HEK293 (cell line): ENCODE measurements at regions not wholly inside any gene's neighbourhood (a gene's known extent, or its start where the extent isn't known, plus 50 kb on each side); places are given as distances from the start of the nearest gene placed in this dataset.

Source experiments
- CTCF ChIA-PET: fragments of 350-600 bp; formaldehyde crosslinking; extraction: SDS; loops from one replicate; lab custom pipeline; 2021; ENCODE audit warnings: antibody characterized with exemption; lab: Yijun Ruan, JAX
- POLR2A ChIA-PET: fragments of 300-600 bp; formaldehyde crosslinking; extraction: SDS; loops from one replicate; lab custom pipeline; 2020; ENCODE audit warnings: antibody characterized with exemption, inconsistent platforms; lab: Yijun Ruan, JAX
- H3K27ac ChIP-seq: fragments of 200-500 bp; sonication (Bioruptor generic); 2 replicates; pipeline ENCODE4 v1.5.1; 2014; ENCODE audit warnings: low read depth, low read length, control low read depth, inconsistent platforms; ENCODE audit errors: extremely low read depth
- H3K36me3 ChIP-seq, 2 experiments: fragments of 200-500 bp in 1 of 2; sonication (Bioruptor generic) in 1 of 2; 1 replicate in 1 of 2; 2 replicates in 1 of 2; pipeline ENCODE4 v1.5.1; 2014 to 2017; ENCODE audit warnings: inconsistent platforms in 2 of 2, low read length in 2 of 2; ENCODE audit not compliant: control insufficient read depth in 2 of 2, insufficient read depth in 1 of 2
- H3K4me1 ChIP-seq: fragments of 200-500 bp; sonication (Bioruptor generic); 2 replicates; pipeline ENCODE4 v1.5.1; 2014; ENCODE audit warnings: mild to moderate bottlenecking, low read length, inconsistent platforms; ENCODE audit not compliant: control insufficient read depth, insufficient read depth
- H3K4me3 ChIP-seq: 2 replicates; pipeline ENCODE4 v1.5.1; 2011; ENCODE audit warnings: low read depth, mild to moderate bottlenecking, control low read depth, low read length, moderate library complexity
- H3K9me3 ChIP-seq: fragments of 200-500 bp; sonication (Bioruptor generic); 2 replicates; pipeline ENCODE4 v1.5.1; 2014; ENCODE audit warnings: low read depth, low read length, inconsistent platforms; ENCODE audit not compliant: control insufficient read depth, insufficient read depth
- SCRT1 ChIP-seq: fragments of 450-650 bp; formaldehyde crosslinking; IDR thresholded peaks from 2 replicates; pipeline ENCODE4 v1.5.1; 2016; ENCODE audit warnings: missing biosample characterization, missing genetic modification characterization, borderline replicate concordance
- TCF7L2 ChIP-seq: IDR thresholded peaks from 2 replicates; pipeline ENCODE4 v1.6.1; 2011; ENCODE audit warnings: low read depth, mild to moderate bottlenecking, inconsistent platforms, low read length, moderate library complexity, borderline replicate concordance
- TRIM28 ChIP-seq: IDR thresholded peaks from 2 replicates; pipeline ENCODE4 v1.6.1; 2011; ENCODE audit warnings: low read length, control low read depth, borderline replicate concordance
- ZBTB7A ChIP-seq: fragments of 450-650 bp; formaldehyde crosslinking; IDR thresholded peaks from 2 replicates; pipeline ENCODE4 v1.5.1; 2016; ENCODE audit warnings: low read depth, missing biosample characterization, missing genetic modification characterization
- ZFHX2 ChIP-seq: fragments of 450-650 bp; formaldehyde crosslinking; conservative IDR thresholded peaks from 2 replicates; pipeline ENCODE4 v1.5.1; 2016; ENCODE audit warnings: missing biosample characterization, missing genetic modification characterization
- ZFP37 ChIP-seq: fragments of 450-650 bp; formaldehyde crosslinking; IDR thresholded peaks from 2 replicates; pipeline ENCODE4 v1.5.1; 2016; ENCODE audit warnings: missing biosample characterization, missing genetic modification characterization
- ZIC2 ChIP-seq: fragments of 450-650 bp; formaldehyde crosslinking; IDR thresholded peaks from 2 replicates; pipeline ENCODE4 v1.5.1; 2016; ENCODE audit warnings: missing biosample characterization, missing genetic modification characterization
- ZNF10 ChIP-seq: fragments of 450-650 bp; formaldehyde crosslinking; IDR thresholded peaks from 2 replicates; pipeline ENCODE4 v1.5.1; 2017; ENCODE audit warnings: missing biosample characterization, missing genetic modification characterization
- ZNF175 ChIP-seq: fragments of 450-650 bp; formaldehyde crosslinking; IDR thresholded peaks from 2 replicates; pipeline ENCODE4 v1.5.1; 2016; ENCODE audit warnings: missing biosample characterization, missing genetic modification characterization
- ZNF214 ChIP-seq: fragments of 450-650 bp; formaldehyde crosslinking; IDR thresholded peaks from 2 replicates; pipeline ENCODE4 v1.5.1; 2017; ENCODE audit warnings: missing biosample characterization, mild to moderate bottlenecking, missing genetic modification characterization, borderline replicate concordance
- ZNF24 ChIP-seq: fragments of 450-650 bp; formaldehyde crosslinking; IDR thresholded peaks from 2 replicates; pipeline ENCODE4 v1.5.1; 2016; ENCODE audit warnings: missing biosample characterization, missing genetic modification characterization
- ZNF274 ChIP-seq, 2 experiments: fragments of 200-500 bp in 1 of 2; fragments of 450-650 bp in 1 of 2; sonication (Bioruptor generic) in 1 of 2; formaldehyde crosslinking in 1 of 2; IDR thresholded peaks; 2 replicates each; pipeline versions ENCODE4 v1.5.1 to v1.6.1; 2014 to 2016; ENCODE audit warnings: borderline replicate concordance in 1 of 2, inconsistent platforms in 1 of 2, low read length in 1 of 2, missing biosample characterization in 1 of 2, missing genetic modification characterization in 1 of 2
- ZNF341 ChIP-seq: fragments of 450-650 bp; formaldehyde crosslinking; IDR thresholded peaks from 2 replicates; pipeline ENCODE4; 2016; ENCODE audit warnings: low read depth, missing biosample characterization, missing genetic modification characterization
- ZNF366 ChIP-seq: fragments of 450-650 bp; formaldehyde crosslinking; conservative IDR thresholded peaks from 2 replicates; pipeline ENCODE4 v1.5.1; 2016; ENCODE audit warnings: missing biosample characterization, missing genetic modification characterization
- ZNF404 ChIP-seq: fragments of 450-650 bp; formaldehyde crosslinking; IDR thresholded peaks from 2 replicates; pipeline ENCODE4 v1.5.1; 2017; ENCODE audit warnings: missing biosample characterization, missing genetic modification characterization
- ZNF510 ChIP-seq: fragments of 450-650 bp; formaldehyde crosslinking; IDR thresholded peaks from 2 replicates; pipeline ENCODE4 v1.5.1; 2018; ENCODE audit warnings: mild to moderate bottlenecking, missing genetic modification characterization, missing biosample characterization; ENCODE audit not compliant: insufficient replicate concordance
- ZNF514 ChIP-seq: fragments of 450-650 bp; formaldehyde crosslinking; IDR thresholded peaks from 2 replicates; pipeline ENCODE4 v1.5.1; 2016; ENCODE audit warnings: missing biosample characterization, missing genetic modification characterization
- ZNF596 ChIP-seq: fragments of 450-650 bp; IDR thresholded peaks from 2 replicates; pipeline ENCODE4 v1.5.0; 2018; ENCODE audit warnings: missing biosample characterization, mild to moderate bottlenecking, missing genetic modification characterization, moderate library complexity
- ZNF600 ChIP-seq: fragments of 450-650 bp; formaldehyde crosslinking; IDR thresholded peaks from 2 replicates; pipeline ENCODE4 v1.5.1; 2016; ENCODE audit warnings: missing biosample characterization, missing genetic modification characterization
- ZNF621 ChIP-seq: fragments of 450-650 bp; formaldehyde crosslinking; IDR thresholded peaks from 2 replicates; pipeline ENCODE4 v1.5.1; 2017; ENCODE audit warnings: missing biosample characterization, missing genetic modification characterization
- ZNF670 ChIP-seq: fragments of 450-650 bp; formaldehyde crosslinking; IDR thresholded peaks from 2 replicates; pipeline ENCODE4 v1.5.1; 2016; ENCODE audit warnings: missing biosample characterization, missing genetic modification characterization, low read depth
- ZNF76 ChIP-seq: fragments of 450-650 bp; formaldehyde crosslinking; IDR thresholded peaks from 2 replicates; pipeline ENCODE4; 2016; ENCODE audit warnings: low read depth, missing biosample characterization, missing genetic modification characterization, borderline replicate concordance
- TF ChIP-seq, protein P1 (sequence below): fragments of 450-650 bp; formaldehyde crosslinking; IDR thresholded peaks from 2 replicates; pipeline ENCODE4 v1.5.1; 2016; ENCODE audit warnings: missing biosample characterization, missing genetic modification characterization
- TF ChIP-seq, protein P2 (sequence below): fragments of 450-650 bp; formaldehyde crosslinking; IDR thresholded peaks from 2 replicates; pipeline ENCODE4 v1.5.1; 2016; ENCODE audit warnings: missing biosample characterization, missing genetic modification characterization
- TF ChIP-seq, protein P3 (sequence below): fragments of 450-650 bp; formaldehyde crosslinking; IDR thresholded peaks from 2 replicates; pipeline ENCODE4 v1.5.1; 2017; ENCODE audit warnings: missing biosample characterization, mild to moderate bottlenecking, missing genetic modification characterization, moderate library complexity
- TF ChIP-seq, protein P4 (sequence below): fragments of 450-650 bp; IDR thresholded peaks from 2 replicates; pipeline ENCODE4 v1.5.1; 2018; ENCODE audit warnings: missing biosample characterization, missing genetic modification characterization
- TF ChIP-seq, protein P5 (sequence below): fragments of 450-650 bp; formaldehyde crosslinking; IDR thresholded peaks from 2 replicates; pipeline ENCODE4 v1.5.1; 2017; ENCODE audit warnings: missing biosample characterization, missing genetic modification characterization

DNA sequence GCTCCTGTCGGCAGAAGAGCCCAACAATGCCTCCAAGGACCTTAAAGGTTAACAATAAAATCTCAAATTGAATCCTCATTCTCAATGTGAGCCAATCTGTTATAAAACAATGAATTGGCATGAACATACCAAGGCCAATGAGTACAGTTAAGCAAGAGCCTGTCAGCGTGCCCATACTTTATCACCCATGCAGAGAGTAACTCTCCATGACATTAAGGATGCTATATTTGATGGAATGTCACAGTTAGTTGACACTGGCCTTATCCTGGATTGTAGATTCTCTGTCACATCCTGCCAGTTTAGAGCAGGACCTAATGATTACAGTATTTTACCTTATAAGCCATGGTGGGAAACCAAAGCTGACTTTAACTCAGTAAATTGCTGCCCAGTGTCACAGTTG, 335.4 kb upstream of the MDFIC2 start:
- TF ChIP-seq, protein P1, sequence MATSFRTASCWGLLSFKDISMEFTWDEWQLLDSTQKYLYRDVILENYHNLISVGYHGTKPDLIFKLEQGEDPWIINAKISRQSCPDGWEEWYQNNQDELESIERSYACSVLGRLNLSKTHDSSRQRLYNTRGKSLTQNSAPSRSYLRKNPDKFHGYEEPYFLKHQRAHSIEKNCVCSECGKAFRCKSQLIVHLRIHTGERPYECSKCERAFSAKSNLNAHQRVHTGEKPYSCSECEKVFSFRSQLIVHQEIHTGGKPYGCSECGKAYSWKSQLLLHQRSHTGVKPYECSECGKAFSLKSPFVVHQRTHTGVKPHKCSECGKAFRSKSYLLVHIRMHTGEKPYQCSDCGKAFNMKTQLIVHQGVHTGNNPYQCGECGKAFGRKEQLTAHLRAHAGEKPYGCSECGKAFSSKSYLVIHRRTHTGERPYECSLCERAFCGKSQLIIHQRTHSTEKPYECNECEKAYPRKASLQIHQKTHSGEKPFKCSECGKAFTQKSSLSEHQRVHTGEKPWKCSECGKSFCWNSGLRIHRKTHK (tag by site-specific recombination), result no peak
- no peak for TF ChIP-seq ZNF76 (tag by site-specific recombination)
- TF ChIP-seq ZIC2 (tag by site-specific recombination), result no peak
- TF ChIP-seq ZFHX2 (tag by site-specific recombination), result no peak
- no peak for TF ChIP-seq TRIM28
- TF ChIP-seq ZNF10 (tag by site-specific recombination), result no peak
- TF ChIP-seq ZNF341 (tag by site-specific recombination), result no peak
- no peak for TF ChIP-seq ZNF24 (tag by site-specific recombination)
- no peak for TF ChIP-seq ZNF670 (tag by site-specific recombination)
- no peak for TF ChIP-seq TCF7L2
- no peak for TF ChIP-seq ZNF366 (tag by site-specific recombination)
- no peak for TF ChIP-seq ZFP37 (tag by site-specific recombination)
- TF ChIP-seq, protein P2, sequence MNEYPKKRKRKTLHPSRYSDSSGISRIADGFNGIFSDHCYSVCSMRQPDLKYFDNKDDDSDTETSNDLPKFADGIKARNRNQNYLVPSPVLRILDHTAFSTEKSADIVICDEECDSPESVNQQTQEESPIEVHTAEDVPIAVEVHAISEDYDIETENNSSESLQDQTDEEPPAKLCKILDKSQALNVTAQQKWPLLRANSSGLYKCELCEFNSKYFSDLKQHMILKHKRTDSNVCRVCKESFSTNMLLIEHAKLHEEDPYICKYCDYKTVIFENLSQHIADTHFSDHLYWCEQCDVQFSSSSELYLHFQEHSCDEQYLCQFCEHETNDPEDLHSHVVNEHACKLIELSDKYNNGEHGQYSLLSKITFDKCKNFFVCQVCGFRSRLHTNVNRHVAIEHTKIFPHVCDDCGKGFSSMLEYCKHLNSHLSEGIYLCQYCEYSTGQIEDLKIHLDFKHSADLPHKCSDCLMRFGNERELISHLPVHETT, result no peak
- H3K9me3 ChIP-seq, result no peaks in the 10 kb centered on the region
- no peak overlapping the region for H3K4me3 ChIP-seq
- ChIA-PET CTCF (interaction anchor here (1.0 kb wide), 1 partner anchor 51 kb away, joined by 4 read pairs; no protein-coding TSS in a partner anchor), POLR2A (no interaction called here)
- no peaks in the 10 kb centered on the region for H3K36me3 ChIP-seq
- H3K4me1 ChIP-seq, result no peaks in the 10 kb centered on the region
- H3K27ac ChIP-seq, result no peak overlapping the region

DNA sequence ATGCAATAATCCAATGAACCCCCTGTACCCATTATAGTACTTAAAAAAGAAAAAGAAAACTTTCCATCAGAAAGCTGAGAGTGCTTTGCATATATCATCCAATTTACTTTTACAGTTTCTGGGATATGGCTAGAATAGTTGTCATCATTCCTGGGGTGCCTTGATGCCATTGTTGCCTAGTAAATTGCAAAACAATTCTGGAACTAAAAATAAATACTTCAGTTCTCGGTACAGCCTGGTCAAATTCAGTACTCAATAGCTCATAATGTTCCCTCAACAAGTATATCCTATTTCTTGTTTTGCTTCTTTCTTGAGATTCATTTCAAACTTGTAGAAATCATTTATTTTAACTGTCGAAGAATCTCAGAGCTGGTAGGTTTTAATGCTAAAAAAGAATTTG, 334.7 kb upstream of the MDFIC2 start:
- no peak overlapping the region for H3K27ac ChIP-seq
- H3K4me3 ChIP-seq, result no peak overlapping the region
- H3K36me3 ChIP-seq, result no peaks in the 10 kb centered on the region
- ChIA-PET POLR2A (no interaction called here), CTCF (interaction anchor here (0.6 kb wide), 1 partner anchor 100 kb away, joined by 3 read pairs; no protein-coding TSS in a partner anchor)
- H3K9me3 ChIP-seq, result no peaks in the 10 kb centered on the region
- H3K4me1 ChIP-seq, result no peaks in the 10 kb centered on the region
- TF ChIP-seq ZNF214 (tag by site-specific recombination) (no peak), ZNF621 (tag by site-specific recombination) (no peak), ZNF175 (tag by site-specific recombination) (no peak), ZNF600 (tag by site-specific recombination) (no peak), ZNF274 (IDR thresholded peaks at IDR 0.05; ENCODE audit: low read length) (no peak), ZNF274 (tag by site-specific recombination; IDR thresholded peaks at IDR 0.05; ENCODE audit: borderline replicate concordance) (no peak), ZBTB7A (tag by site-specific recombination) (no peak), ZNF596 (no peak), SCRT1 (tag by site-specific recombination) (no peak), ZNF404 (no peak), ZNF510 (tag by site-specific recombination) (no peak), ZNF514 (tag by site-specific recombination) (no peak)
- TF ChIP-seq, protein P3, sequence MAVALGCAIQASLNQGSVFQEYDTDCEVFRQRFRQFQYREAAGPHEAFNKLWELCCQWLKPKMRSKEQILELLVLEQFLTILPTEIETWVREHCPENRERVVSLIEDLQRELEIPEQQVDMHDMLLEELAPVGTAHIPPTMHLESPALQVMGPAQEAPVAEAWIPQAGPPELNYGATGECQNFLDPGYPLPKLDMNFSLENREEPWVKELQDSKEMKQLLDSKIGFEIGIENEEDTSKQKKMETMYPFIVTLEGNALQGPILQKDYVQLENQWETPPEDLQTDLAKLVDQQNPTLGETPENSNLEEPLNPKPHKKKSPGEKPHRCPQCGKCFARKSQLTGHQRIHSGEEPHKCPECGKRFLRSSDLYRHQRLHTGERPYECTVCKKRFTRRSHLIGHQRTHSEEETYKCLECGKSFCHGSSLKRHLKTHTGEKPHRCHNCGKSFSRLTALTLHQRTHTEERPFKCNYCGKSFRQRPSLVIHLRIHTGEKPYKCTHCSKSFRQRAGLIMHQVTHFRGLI, result no peak
- TF ChIP-seq, protein P4, sequence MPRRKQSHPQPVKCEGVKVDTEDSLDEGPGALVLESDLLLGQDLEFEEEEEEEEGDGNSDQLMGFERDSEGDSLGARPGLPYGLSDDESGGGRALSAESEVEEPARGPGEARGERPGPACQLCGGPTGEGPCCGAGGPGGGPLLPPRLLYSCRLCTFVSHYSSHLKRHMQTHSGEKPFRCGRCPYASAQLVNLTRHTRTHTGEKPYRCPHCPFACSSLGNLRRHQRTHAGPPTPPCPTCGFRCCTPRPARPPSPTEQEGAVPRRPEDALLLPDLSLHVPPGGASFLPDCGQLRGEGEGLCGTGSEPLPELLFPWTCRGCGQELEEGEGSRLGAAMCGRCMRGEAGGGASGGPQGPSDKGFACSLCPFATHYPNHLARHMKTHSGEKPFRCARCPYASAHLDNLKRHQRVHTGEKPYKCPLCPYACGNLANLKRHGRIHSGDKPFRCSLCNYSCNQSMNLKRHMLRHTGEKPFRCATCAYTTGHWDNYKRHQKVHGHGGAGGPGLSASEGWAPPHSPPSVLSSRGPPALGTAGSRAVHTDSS (tag by site-specific recombination), result no peak
- TF ChIP-seq, protein P5, sequence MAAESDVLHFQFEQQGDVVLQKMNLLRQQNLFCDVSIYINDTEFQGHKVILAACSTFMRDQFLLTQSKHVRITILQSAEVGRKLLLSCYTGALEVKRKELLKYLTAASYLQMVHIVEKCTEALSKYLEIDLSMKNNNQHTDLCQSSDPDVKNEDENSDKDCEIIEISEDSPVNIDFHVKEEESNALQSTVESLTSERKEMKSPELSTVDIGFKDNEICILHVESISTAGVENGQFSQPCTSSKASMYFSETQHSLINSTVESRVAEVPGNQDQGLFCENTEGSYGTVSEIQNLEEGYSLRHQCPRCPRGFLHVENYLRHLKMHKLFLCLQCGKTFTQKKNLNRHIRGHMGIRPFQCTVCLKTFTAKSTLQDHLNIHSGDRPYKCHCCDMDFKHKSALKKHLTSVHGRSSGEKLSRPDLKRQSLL (tag by site-specific recombination), result no peak
